GM19043 (cell line): ENCODE measurements at regions not wholly inside any gene's neighbourhood (a gene's known extent, or its start where the extent isn't known, plus 50 kb on each side); places are given as distances from the start of the nearest gene placed in this dataset.
A peak's percentile ranks its signal among the peaks of the same experiment; 100 is the strongest.
"Not testable (repeated sequence)": the region's sequence is repeated elsewhere in the genome, so short reads cannot be mapped to it uniquely, and the experiment has no call there.

Experiments used
- ATAC-seq: cut with Tn5 transposase; IDR thresholded peaks from one replicate; pipeline ENCODE4 v1.9.1; 2021; ENCODE audit warnings: low read depth; ENCODE audit not compliant: unreplicated experiment

GRCh38 chr3:191958980-191959671 lies 498.2 kb downstream of the PYDC2 start:
- ATAC-seq: peak; percentile 55

GRCh38 chr3:191959876-191960413 lies 499.0 kb downstream of the PYDC2 start:
- ATAC-seq: no peak

GRCh38 chr3:191961022-191961421 lies 500.1 kb downstream of the PYDC2 start:
- no peak for ATAC-seq

- ATAC-seq: no peak
These were observed 500.6 kb downstream of the PYDC2 start for GRCh38 chr3:191961529-191961928.

GRCh38 chr3:191962324-191962723 lies 501.4 kb downstream of the PYDC2 start:
- no peak for ATAC-seq

- no peak for ATAC-seq
These were observed 502.2 kb downstream of the PYDC2 start for GRCh38 chr3:191963182-191963581.

- ATAC-seq: no peak
These were observed 505.6 kb downstream of the PYDC2 start for GRCh38 chr3:191966556-191966955.

GRCh38 chr3:191968299-191968698 lies 507.3 kb downstream of the PYDC2 start:
- no peak for ATAC-seq

GRCh38 chr3:191972714-191973398 lies 511.9 kb downstream of the PYDC2 start:
- ATAC-seq: peak; percentile 56

GRCh38 chr3:191973820-191974219 lies 512.9 kb downstream of the PYDC2 start:
- ATAC-seq: no peak

- ATAC-seq: no peak
These were observed 515.0 kb downstream of the PYDC2 start for GRCh38 chr3:191975936-191976335.

GRCh38 chr3:191980443-191980842 lies 519.5 kb downstream of the PYDC2 start:
- ATAC-seq: no peak

- ATAC-seq: no peak
These were observed 521.5 kb downstream of the PYDC2 start for GRCh38 chr3:191982481-191982880.

GRCh38 chr3:191985691-191986090 lies 524.7 kb downstream of the PYDC2 start:
- ATAC-seq: no peak

- no peak for ATAC-seq
These were observed 526.9 kb downstream of the PYDC2 start for GRCh38 chr3:191987831-191988350.

GRCh38 chr3:191993952-191994351 lies 533.0 kb downstream of the PYDC2 start:
- not testable (repeated sequence) for ATAC-seq

GRCh38 chr3:191997093-191997492 lies 536.1 kb downstream of the PYDC2 start:
- ATAC-seq: no peak

GRCh38 chr3:191997579-191998268 lies 536.8 kb downstream of the PYDC2 start:
- no peak for ATAC-seq

- no peak for ATAC-seq
These were observed 540.3 kb downstream of the PYDC2 start for GRCh38 chr3:192001218-192001617.

- no peak for ATAC-seq
These were observed 545.0 kb downstream of the PYDC2 start for GRCh38 chr3:192005989-192006388.

- ATAC-seq: no peak
These were observed 548.9 kb downstream of the PYDC2 start for GRCh38 chr3:192009903-192010302.
